CD4-positive, alpha-beta T cell treated with Interleukin-17A for 1 hour (primary cell): ENCODE measurements at regions not wholly inside any gene's neighbourhood (a gene's known extent, or its start where the extent isn't known, plus 50 kb on each side); places are given as distances from the start of the nearest gene placed in this dataset.

Experiments
- DNase-seq: peaks from one replicate; pipeline ENCODE4 v3.0.0-alpha.2; 2020

GRCh38 chr20:61159957-61160686 is 91.9 kb upstream of the CDH4 start:
- no peak for DNase-seq

- no peak for DNase-seq
These were observed 90.2 kb upstream of the CDH4 start for GRCh38 chr20:61161726-61162390.

GRCh38 chr20:61162451-61162850 is 89.6 kb upstream of the CDH4 start:
- no peak for DNase-seq

GRCh38 chr20:61163031-61163430 is 89.0 kb upstream of the CDH4 start:
- DNase-seq = no peak

GRCh38 chr20:61166324-61166723 is 85.7 kb upstream of the CDH4 start:
- no peak for DNase-seq

- no peak for DNase-seq
These were observed 83.5 kb upstream of the CDH4 start for GRCh38 chr20:61168605-61169004.

GRCh38 chr20:61169874-61170273 is 82.2 kb upstream of the CDH4 start:
- no peak for DNase-seq

- no peak for DNase-seq
These were observed 81.4 kb upstream of the CDH4 start for GRCh38 chr20:61170496-61171320.

GRCh38 chr20:61173267-61173666 is 78.8 kb upstream of the CDH4 start:
- no peak for DNase-seq

GRCh38 chr20:61173961-61174725 is 77.9 kb upstream of the CDH4 start:
- DNase-seq = no peak

GRCh38 chr20:61176874-61177273 is 75.2 kb upstream of the CDH4 start:
- no peak for DNase-seq

GRCh38 chr20:61178551-61179071 is 73.5 kb upstream of the CDH4 start:
- DNase-seq = no peak

GRCh38 chr20:61184194-61184593 is 67.9 kb upstream of the CDH4 start:
- no peak for DNase-seq

- no peak for DNase-seq
These were observed 66.9 kb upstream of the CDH4 start for GRCh38 chr20:61185181-61185580.

- DNase-seq = no peak
These were observed 66.0 kb upstream of the CDH4 start for GRCh38 chr20:61185841-61186601.

- no peak for DNase-seq
These were observed 65.1 kb upstream of the CDH4 start for GRCh38 chr20:61186771-61187472.

- DNase-seq = no peak
These were observed 62.5 kb upstream of the CDH4 start for GRCh38 chr20:61189534-61189933.

- DNase-seq = no peak
These were observed 61.0 kb upstream of the CDH4 start for GRCh38 chr20:61191096-61191495.

GRCh38 chr20:61192337-61192950 is 59.6 kb upstream of the CDH4 start:
- no peak for DNase-seq

GRCh38 chr20:61193164-61193563 is 58.9 kb upstream of the CDH4 start:
- DNase-seq = no peak
